CD4-positive, alpha-beta T cell treated with Interleukin-1 beta for 1 hour (primary cell): ENCODE measurements at regions not wholly inside any gene's neighbourhood (a gene's known extent, or its start where the extent isn't known, plus 50 kb on each side); places are given as distances from the start of the nearest gene placed in this dataset.

ENCODE experiments used
- DNase-seq, 2 donors: peaks; one replicate each; pipeline ENCODE4 v3.0.0-alpha.2; 2020 to 2022

- DNase-seq, result no peak
Observed at GRCh38 chr20:12597551-12597950, 411.2 kb upstream of the SPTLC3 start.

- DNase-seq, result no peak
Observed at GRCh38 chr20:12598894-12599293, 409.9 kb upstream of the SPTLC3 start.

DNA sequence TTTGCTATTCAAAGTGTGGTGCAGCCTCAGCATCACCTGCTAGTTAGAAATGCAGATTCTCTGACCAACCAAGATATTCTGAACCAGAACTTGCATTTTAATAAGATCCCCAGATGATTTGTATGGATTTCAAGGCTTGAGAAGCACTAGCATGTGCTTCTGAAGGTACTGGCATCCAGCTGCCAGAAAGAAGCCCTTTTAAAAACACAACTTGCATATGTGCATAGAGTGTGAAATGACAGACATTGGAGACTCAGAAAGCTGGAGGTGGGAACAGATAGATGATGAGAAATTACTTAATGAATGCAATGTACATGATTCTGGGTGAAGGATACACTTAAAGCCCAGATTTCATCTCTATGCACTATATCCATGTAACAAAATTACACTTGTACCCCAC, 409.3 kb upstream of the SPTLC3 start:
- DNase-seq, result no peak

DNA sequence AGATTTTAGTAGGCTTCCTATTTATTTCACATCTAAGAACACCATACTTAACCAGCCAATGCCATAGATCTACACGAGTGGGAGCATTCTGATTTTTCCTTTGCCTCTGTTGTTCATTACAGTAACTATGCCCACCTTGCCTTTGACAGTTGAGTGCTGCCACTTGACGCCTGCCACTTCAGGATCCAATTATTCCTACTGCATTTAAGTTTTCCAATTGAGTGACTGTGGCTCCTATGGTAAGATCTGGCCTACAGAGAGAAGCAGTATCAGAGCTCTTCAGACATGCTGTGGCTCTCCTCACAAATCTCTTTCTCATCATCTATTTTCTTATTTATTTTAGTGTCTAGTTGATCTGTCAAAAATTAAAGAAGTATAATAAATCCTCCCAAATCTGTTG, 403.0 kb upstream of the SPTLC3 start:
- DNase-seq, result no peak

DNA sequence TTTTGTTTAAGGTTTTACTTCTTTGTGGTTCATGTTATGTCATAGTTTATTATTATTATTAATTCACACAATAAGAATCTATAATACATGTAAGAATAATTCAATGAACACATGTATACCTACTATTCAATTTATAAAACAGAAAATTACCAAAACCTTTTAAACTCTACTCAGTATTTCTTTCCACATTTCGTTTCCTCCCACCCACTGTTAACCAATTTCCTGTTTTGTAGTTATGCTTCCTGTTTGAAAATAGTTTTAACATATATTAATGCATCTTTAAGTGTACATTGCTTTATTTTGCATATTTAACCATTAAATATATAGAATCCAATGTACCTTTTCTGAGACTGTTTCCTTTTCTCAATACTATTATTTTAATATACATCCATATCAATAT, 397.9 kb upstream of the SPTLC3 start:
- DNase-seq, result no peak

DNA sequence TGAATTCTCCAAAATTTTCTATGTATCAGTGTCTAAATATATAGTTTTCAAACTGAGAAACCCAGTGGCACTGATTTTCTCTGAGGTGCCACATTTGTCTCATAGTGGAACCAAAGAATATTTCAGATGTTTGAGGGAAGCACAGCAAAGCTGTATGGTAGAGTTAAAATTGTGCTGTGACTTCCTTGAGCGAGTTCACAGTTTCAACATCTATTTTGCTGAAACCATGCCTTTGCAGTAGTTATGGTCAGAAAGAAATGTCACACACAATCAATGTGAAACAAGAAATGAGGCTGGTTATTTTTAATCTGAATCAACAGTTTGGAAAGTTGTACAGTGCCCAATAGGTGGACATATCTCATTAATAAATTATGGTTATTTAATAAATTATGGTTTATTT, 394.0 kb upstream of the SPTLC3 start:
- DNase-seq, result no peak

DNA sequence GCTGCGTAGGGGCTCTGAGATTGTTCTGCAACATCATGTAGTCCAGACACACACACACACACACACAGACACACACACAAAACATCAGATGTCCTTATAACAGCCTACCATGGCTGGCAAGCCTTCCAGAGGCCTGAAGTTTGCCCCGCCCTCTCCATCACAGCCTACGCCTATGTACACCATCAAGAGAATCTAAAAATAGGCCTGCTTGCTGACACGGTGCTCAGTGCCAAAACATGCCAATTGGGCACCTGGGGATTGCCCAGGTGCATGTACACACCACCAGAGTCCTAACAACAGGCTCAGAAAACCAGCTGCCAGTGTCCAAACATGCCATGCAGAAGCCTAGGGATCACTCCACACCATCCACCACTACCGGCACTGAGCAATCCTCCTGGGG, 391.7 kb upstream of the SPTLC3 start:
- DNase-seq, result no peak

- no peak for DNase-seq
Observed at GRCh38 chr20:12623870-12624269, 384.9 kb upstream of the SPTLC3 start.

DNA sequence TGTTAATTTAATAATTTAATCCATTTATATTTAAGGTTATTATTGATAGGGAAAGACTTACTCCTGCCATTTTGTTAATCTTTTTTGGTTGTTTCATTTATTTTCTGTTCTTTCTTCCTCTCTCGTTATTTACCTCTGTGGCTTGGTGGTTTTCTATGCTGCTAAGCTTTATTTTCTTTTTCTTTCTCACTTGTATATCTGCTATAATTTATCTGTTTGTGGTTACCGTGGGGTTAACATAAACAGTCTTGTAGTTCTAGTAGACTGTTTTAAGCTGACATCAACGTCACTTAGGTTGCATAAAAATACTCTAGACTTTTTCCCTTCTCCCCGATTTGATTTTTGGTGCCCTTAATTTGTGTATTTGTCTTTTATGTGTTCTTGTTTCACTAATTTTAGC, 381.3 kb upstream of the SPTLC3 start:
- DNase-seq, result no peak

DNA sequence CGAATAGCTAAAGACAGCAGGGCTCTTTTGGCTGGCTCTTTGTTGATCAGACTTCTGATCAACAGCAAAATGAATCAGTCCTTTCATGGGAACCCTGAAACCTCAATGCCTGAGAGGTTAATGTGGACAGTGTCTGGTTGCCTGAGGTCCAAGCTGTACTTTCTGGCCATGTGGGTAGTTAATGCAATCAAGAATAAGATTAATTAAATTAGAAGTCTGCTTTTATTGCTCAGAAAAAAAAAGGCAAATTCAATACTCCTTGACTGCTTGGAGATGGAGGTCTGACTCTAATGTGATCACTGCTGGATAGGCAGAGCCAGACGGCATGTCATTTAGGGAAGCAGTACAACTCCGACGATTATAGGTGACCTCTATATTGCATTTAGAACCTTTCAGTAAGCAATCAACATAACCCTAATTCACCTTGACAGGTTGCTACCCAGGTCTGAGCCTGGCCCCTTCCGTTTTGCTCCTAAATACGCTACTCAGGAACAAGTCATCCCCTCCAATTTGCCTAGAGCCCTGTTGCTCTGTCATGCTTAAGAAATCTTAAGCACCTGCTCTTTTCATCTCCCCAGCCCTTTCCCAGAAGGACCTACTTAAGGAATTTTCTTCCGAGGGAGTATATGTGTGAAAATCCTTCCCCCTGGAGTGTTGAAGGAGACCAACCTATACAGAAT, 370.0 kb upstream of the SPTLC3 start:
- no peak for DNase-seq

GRCh38 chr20:12640251-12640650, 368.5 kb upstream of the SPTLC3 start:
- DNase-seq, result no peak

DNA sequence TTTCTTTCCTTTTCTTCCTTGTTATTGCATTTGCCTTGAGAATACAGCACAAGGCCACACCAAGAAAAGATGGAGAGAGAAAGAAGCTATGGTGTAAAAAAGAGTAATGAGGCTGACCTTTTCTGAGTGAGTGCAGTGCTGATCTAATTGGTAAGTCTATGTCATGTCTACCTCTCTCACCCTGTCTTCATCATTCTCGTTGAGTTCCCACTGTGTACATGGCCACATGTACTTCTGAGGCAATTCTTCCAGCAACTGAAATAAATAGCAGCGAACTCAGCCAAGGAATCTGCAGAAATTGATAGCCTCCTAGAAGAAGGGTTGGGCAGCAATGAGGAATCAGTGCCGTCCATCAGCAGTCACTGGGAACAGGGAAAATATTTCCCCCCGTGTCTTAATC, 367.2 kb upstream of the SPTLC3 start:
- DNase-seq, result no peak

- no peak for DNase-seq
Observed at GRCh38 chr20:12644461-12644860, 364.3 kb upstream of the SPTLC3 start.

DNA sequence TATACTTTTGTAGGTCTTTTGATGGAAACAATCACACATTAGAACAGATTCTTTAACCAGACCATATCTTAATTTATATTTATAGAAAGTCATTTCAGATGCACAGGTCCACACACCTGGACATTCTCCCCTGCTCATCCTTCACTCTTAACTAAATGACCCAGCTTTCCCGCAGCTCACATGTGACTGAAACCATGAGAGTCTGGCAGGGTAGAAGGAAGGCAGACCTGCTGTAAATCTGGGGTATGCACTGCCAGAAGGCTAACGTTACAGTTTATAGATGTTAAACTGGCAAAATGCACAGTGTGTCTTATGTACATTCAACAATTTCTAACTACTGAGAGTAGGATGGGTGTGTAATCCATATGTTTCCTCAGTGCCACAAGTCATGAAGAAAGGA, 359.5 kb upstream of the SPTLC3 start:
- DNase-seq, result no peak

- DNase-seq, result no peak
Observed at GRCh38 chr20:12653642-12654041, 355.1 kb upstream of the SPTLC3 start.

GRCh38 chr20:12659942-12660341, 348.8 kb upstream of the SPTLC3 start:
- no peak for DNase-seq

GRCh38 chr20:12660918-12661317, 347.9 kb upstream of the SPTLC3 start:
- DNase-seq, result no peak

DNA sequence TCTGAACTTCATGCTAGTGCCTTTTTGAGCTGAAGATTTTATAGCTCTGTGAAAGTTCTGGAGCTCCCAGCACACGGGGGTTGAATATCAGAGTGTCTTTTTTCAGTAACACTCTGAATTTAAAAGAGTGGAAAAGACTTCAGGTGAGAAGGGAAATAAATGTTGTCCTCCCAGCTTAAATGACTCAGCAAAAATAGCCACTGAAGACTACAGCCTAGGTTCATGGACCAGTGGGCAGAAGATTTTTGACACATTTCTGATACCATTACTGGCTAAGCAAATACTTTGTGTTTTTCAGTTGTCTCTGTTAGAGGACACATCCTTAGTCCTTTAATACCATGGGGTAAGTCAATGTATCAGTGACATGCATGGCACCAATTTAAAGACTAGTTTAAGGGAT, 338.5 kb upstream of the SPTLC3 start:
- no peak for DNase-seq

- no peak for DNase-seq
Observed at GRCh38 chr20:12673352-12673751, 335.4 kb upstream of the SPTLC3 start.

DNA sequence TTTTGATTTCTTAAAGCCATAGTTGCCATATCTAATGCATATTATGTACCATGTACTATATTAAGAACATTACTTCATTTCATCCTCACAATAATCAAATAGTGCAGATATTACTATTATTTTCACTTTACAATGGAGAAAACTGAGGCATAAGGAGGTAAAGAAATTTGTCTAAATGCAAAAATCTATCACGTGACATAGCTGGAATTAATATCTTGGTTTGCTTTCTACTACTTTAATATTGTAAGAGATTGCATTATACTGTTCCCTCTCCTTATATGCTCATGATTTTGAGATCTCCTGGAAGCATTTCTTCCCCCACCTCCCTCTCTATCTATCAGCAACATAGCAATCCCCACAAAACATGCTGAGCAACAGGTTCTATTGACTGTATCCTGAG, 330.8 kb upstream of the SPTLC3 start:
- DNase-seq, result no peak

- no peak for DNase-seq
Observed at GRCh38 chr20:12679447-12679846, 329.3 kb upstream of the SPTLC3 start.

DNA sequence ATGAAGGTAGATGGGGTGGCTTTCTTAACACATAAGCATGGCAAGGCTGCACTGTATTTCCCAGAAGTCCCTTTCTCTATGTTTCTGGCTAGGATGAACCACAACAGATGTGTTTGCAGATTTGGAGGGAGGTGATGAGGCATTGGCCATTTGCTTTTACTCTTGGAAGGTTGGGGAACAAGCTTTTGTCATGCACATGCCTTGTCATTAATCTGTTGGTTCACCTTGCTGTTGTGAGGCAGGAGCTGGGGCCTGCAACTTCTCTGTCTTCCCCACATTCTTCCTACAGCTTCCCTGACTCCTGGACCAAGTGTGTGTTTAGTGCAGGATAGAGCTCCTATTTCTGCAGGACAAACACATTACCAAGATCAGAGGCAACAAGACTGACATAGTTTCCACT, 326.2 kb upstream of the SPTLC3 start:
- DNase-seq, result no peak

DNA sequence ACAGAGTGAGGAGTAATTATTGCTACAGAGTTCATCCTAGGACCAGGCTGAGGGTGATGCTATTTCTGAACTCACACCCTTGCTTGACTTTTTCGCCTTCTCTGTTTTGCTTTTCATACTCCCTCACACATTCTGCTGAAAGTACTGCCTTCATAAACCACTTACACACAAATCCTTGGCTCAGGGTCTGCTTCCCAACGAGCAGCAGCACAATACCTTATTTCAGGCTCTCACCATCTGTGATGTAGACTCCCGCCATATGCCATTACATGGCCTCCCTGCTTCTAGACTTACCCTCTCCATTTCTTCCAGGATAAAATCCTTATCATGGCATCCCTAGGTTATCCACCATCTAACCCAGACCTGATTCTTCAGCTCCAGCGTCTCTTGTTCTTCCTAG, 321.3 kb upstream of the SPTLC3 start:
- DNase-seq, result no peak

- no peak for DNase-seq
Observed at GRCh38 chr20:12695937-12696336, 312.8 kb upstream of the SPTLC3 start.

GRCh38 chr20:12698817-12699216, 310.0 kb upstream of the SPTLC3 start:
- no peak for DNase-seq
